ENCODE measurements at regions not wholly inside any gene's neighbourhood (a gene's known extent, or its start where the extent isn't known, plus 50 kb on each side); places are given as distances from the start of the nearest gene placed in this dataset.

DNA sequence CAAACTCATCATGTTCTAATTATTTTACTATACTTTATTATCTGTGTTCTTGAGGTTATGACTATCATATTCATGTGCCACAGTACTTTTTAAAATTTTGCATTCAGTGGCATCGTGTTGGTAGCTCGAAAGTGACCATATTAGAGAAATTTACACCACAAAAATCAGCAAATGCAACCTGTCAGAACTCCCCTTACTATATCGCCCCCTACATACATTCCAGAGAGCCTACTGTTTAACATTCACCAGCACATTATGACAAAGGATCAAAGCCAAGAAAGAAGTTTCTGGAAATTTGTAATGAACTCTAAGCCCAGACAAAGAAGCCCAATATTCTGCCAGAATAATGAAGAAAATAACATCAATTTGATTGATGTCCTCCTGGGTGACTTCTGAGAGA is 909.3 kb downstream of the LTN1 start:
- DNase-seq (ENCODE audit: extremely low spot score), result no peak
- no peak for TF ChIP-seq BHLHE40 (IDR thresholded peaks at IDR 0.05; ENCODE audit: borderline replicate concordance)
- TF ChIP-seq FOXK2 (IDR thresholded peaks at IDR 0.05), result no peak
- TF ChIP-seq TARDBP (IDR thresholded peaks at IDR 0.05), result no peak
- TF ChIP-seq L3MBTL2 (conservative IDR thresholded peaks at IDR 0.05), result no peak
- POLR2A ChIA-PET, result no interaction called here
- CTCF ChIA-PET, result interaction anchor here (0.5 kb wide), 1 partner anchor 346 kb away, joined by 4 read pairs; no protein-coding TSS in a partner anchor

DNA sequence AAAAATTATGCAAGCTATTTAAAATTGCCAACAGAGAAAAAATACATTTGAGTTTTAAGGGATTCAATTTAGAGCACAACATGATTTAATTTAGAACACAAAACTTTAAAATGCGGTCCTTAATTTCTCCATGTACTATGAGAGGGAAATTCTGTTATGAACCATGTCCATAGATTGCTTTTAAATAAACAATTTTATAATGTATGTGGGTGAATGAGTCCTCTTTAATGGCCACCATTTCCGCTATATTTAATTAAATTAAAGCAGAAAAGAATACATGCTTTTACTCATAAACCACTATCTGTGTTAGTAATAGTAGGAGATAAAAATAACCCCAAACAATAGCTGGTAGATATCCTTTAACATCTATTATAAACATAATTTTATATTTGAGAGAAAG is 914.6 kb downstream of the LTN1 start:
- CTCF ChIA-PET, result no interaction called here
- DNase-seq (ENCODE audit: extremely low spot score), result no peak

GRCh38 chr21:28074676-28075075 is 918.0 kb downstream of the LTN1 start:
- POLR2A ChIA-PET, result no interaction called here
- CTCF ChIA-PET, result no interaction called here
- no peak for DNase-seq (ENCODE audit: extremely low spot score)
- TF ChIP-seq FOXK2 (IDR thresholded peaks at IDR 0.05) (no peak), NFRKB (IDR thresholded peaks at IDR 0.05) (no peak), TARDBP (IDR thresholded peaks at IDR 0.05) (no peak), FOXM1 (IDR thresholded peaks at IDR 0.05; ENCODE audit: borderline replicate concordance) (no peak), HDGF (IDR thresholded peaks at IDR 0.05; ENCODE audit: borderline replicate concordance) (no peak), ARNT (IDR thresholded peaks at IDR 0.05) (no peak), L3MBTL2 (conservative IDR thresholded peaks at IDR 0.05) (no peak), LEF1 (IDR thresholded peaks at IDR 0.05; ENCODE audit: borderline replicate concordance) (no peak)
- TF ChIP-seq, protein P1, sequence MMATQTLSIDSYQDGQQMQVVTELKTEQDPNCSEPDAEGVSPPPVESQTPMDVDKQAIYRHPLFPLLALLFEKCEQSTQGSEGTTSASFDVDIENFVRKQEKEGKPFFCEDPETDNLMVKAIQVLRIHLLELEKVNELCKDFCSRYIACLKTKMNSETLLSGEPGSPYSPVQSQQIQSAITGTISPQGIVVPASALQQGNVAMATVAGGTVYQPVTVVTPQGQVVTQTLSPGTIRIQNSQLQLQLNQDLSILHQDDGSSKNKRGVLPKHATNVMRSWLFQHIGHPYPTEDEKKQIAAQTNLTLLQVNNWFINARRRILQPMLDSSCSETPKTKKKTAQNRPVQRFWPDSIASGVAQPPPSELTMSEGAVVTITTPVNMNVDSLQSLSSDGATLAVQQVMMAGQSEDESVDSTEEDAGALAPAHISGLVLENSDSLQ (IDR thresholded peaks at IDR 0.05), result no peak

More for the DNA sequence above, 914.6 kb downstream of the LTN1 start:
- POLR2A ChIA-PET, result no interaction called here
- no peak for TF ChIP-seq LEF1 (IDR thresholded peaks at IDR 0.05; ENCODE audit: borderline replicate concordance)
- no peak for TF ChIP-seq SP1 (IDR thresholded peaks at IDR 0.05)
- TF ChIP-seq SUZ12 (IDR thresholded peaks at IDR 0.05), result no peak
- TF ChIP-seq NFRKB (IDR thresholded peaks at IDR 0.05), result no peak
- TF ChIP-seq, protein P1 (IDR thresholded peaks at IDR 0.05), result no peak
- no peak for TF ChIP-seq FOXA1 (IDR thresholded peaks at IDR 0.05)
- no peak for TF ChIP-seq FOXM1 (IDR thresholded peaks at IDR 0.05; ENCODE audit: borderline replicate concordance)
- TF ChIP-seq ARNT (IDR thresholded peaks at IDR 0.05), result no peak
- TF ChIP-seq TARDBP (IDR thresholded peaks at IDR 0.05), result no peak
- TF ChIP-seq HDGF (IDR thresholded peaks at IDR 0.05; ENCODE audit: borderline replicate concordance), result no peak
- TF ChIP-seq ZNF384 (IDR thresholded peaks at IDR 0.05), result no peak
- no peak for TF ChIP-seq ELF4 (IDR thresholded peaks at IDR 0.05)
- TF ChIP-seq CTBP1 (IDR thresholded peaks at IDR 0.05; ENCODE audit: borderline replicate concordance), result no peak
- TF ChIP-seq BHLHE40 (IDR thresholded peaks at IDR 0.05; ENCODE audit: borderline replicate concordance), result no peak
- TF ChIP-seq FOXK2 (IDR thresholded peaks at IDR 0.05), result no peak

GRCh38 chr21:28072601-28073000 is 920.1 kb downstream of the LTN1 start:
- no peak for DNase-seq (ENCODE audit: extremely low spot score)
- TF ChIP-seq TARDBP (IDR thresholded peaks at IDR 0.05), result no peak
- no peak for TF ChIP-seq HDGF (IDR thresholded peaks at IDR 0.05; ENCODE audit: borderline replicate concordance)
- TF ChIP-seq ZNF384 (IDR thresholded peaks at IDR 0.05), result no peak
- TF ChIP-seq L3MBTL2 (conservative IDR thresholded peaks at IDR 0.05), result no peak
- TF ChIP-seq CTBP1 (IDR thresholded peaks at IDR 0.05; ENCODE audit: borderline replicate concordance), result no peak
- TF ChIP-seq FOXK2 (IDR thresholded peaks at IDR 0.05), result no peak
- ChIA-PET CTCF (no interaction called here), POLR2A (no interaction called here)

DNA sequence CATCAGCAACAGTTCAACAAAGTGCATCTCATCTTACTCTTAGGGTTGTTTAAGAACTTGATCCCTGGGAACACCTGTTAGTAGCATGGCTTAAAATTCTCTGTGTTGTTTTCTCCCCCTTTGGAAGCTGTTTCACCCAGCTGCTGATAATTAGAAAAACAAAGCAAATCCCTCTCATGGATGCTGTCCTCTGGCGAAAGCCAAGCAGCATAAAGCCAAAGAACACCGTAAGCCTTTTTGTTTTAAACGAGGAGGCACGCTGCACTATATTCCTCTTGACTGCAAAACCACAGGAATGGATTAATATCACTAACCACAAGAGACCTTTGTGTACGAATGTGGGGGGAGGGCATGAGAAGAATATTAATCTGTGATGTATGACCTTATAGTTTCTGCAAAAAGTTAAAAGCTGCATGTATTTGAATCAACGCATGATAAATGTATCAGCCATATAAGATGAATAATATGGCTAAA is 923.2 kb downstream of the LTN1 start:
- ChIA-PET POLR2A (no interaction called here), CTCF (no interaction called here)
- DNase-seq (ENCODE audit: extremely low spot score), result no peak
- no peak for TF ChIP-seq NFRKB (IDR thresholded peaks at IDR 0.05)
- no peak for TF ChIP-seq CTBP1 (IDR thresholded peaks at IDR 0.05; ENCODE audit: borderline replicate concordance)
- TF ChIP-seq SUZ12 (IDR thresholded peaks at IDR 0.05), result no peak
- TF ChIP-seq ARNT (IDR thresholded peaks at IDR 0.05), result no peak
- no peak for TF ChIP-seq HDGF (IDR thresholded peaks at IDR 0.05; ENCODE audit: borderline replicate concordance)
- no peak for TF ChIP-seq TARDBP (IDR thresholded peaks at IDR 0.05)
- no peak for TF ChIP-seq FOXM1 (IDR thresholded peaks at IDR 0.05; ENCODE audit: borderline replicate concordance)
- TF ChIP-seq BHLHE40 (IDR thresholded peaks at IDR 0.05; ENCODE audit: borderline replicate concordance), result no peak
- no peak for TF ChIP-seq SP1 (IDR thresholded peaks at IDR 0.05)
- no peak for TF ChIP-seq ZNF384 (IDR thresholded peaks at IDR 0.05)
- TF ChIP-seq FOXK2 (IDR thresholded peaks at IDR 0.05), result no peak
- no peak for TF ChIP-seq ELF4 (IDR thresholded peaks at IDR 0.05)
- TF ChIP-seq FOXA1 (IDR thresholded peaks at IDR 0.05), result no peak
- TF ChIP-seq, protein P1 (IDR thresholded peaks at IDR 0.05), result no peak
- TF ChIP-seq LEF1 (IDR thresholded peaks at IDR 0.05; ENCODE audit: borderline replicate concordance), result no peak
- TF ChIP-seq L3MBTL2 (conservative IDR thresholded peaks at IDR 0.05), result no peak

DNA sequence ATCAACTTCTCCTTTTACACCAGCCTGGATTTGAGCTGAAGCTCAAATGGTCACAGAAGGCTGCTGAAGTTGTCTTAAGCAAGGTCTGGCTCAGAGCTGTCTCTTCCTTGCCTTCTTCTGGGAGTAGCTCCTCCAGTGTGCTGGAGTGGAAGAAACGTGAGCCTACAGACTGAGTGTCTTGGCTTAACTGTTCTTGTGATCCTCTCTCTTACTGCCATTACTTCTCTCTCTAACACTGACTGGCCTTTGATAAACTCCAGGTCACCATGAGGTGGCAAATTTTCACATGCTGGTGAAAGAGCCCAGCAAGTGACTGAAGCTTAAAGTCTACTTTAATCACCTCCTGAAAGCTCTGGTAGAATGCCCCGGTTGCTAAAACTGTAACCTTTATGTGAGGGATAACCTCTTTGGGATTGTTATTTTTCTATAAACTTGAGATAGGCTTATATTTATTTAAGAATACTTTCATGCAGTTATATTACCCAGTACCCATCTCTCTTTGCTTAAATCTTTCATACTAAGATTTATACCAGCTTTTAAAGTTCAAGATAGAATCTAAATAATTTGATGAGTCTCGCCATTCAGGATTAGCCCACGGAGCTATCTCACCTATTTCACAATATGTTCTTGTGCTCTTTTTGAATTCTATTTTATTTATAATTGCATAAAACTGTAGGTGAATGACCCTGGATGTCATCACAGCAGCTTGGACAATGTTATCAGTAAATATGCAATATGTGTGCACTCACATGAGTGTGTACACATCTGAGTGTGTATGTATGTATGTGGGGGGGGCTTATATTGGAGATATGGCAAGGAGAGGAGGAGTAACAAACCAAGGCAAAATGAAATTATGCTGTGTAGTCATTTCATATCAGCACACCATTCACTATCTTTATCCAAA is 924.0 kb downstream of the LTN1 start:
- DNase-seq (ENCODE audit: extremely low spot score), result no peak
- POLR2A ChIA-PET, result no interaction called here
- TF ChIP-seq, protein P1 (IDR thresholded peaks at IDR 0.05), result no peak
- TF ChIP-seq ARNT (IDR thresholded peaks at IDR 0.05) (no peak), HDGF (IDR thresholded peaks at IDR 0.05; ENCODE audit: borderline replicate concordance) (no peak), FOXA1 (IDR thresholded peaks at IDR 0.05) (no peak), ELF4 (IDR thresholded peaks at IDR 0.05) (no peak), SP1 (IDR thresholded peaks at IDR 0.05) (no peak), CTBP1 (IDR thresholded peaks at IDR 0.05; ENCODE audit: borderline replicate concordance) (no peak), FOXK2 (IDR thresholded peaks at IDR 0.05) (no peak), FOXM1 (IDR thresholded peaks at IDR 0.05; ENCODE audit: borderline replicate concordance) (no peak), SUZ12 (IDR thresholded peaks at IDR 0.05) (no peak), BHLHE40 (IDR thresholded peaks at IDR 0.05; ENCODE audit: borderline replicate concordance) (no peak), TARDBP (IDR thresholded peaks at IDR 0.05) (no peak), L3MBTL2 (conservative IDR thresholded peaks at IDR 0.05) (no peak), NFRKB (IDR thresholded peaks at IDR 0.05) (no peak), ZNF384 (IDR thresholded peaks at IDR 0.05) (no peak), LEF1 (IDR thresholded peaks at IDR 0.05; ENCODE audit: borderline replicate concordance) (no peak)
- CTCF ChIA-PET, result no interaction called here

Measured in HEK293T (cell line).